Glomerular endothelial cell (primary cell): ENCODE measurements at regions not wholly inside any gene's neighbourhood (a gene's known extent, or its start where the extent isn't known, plus 50 kb on each side); places are given as distances from the start of the nearest gene placed in this dataset.

Experiments
- DNase-seq: peaks from one replicate; pipeline ENCODE4 v3.0.0-alpha.2; 2011; ENCODE audit warnings: low read depth, low spot score; ENCODE audit errors: extremely low read depth

DNA sequence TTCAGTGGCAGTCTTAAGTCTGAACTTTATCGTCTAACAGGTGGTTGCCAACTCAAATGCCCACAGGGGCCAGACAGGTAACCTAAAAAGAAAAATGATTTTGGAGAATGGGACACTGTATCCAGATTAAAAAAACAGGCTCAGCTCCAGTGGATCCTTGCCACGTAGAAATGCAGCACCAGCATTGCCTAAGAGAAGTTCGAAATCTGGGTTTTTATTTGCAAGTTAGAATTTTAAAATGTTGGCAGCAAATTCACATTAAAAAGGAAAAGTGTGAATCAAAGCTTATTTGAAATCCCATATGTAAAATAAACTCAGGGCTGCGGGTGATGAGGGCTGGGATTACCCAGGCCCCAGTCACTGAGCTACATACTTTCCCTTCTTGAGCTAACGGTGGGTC, 408.5 kb upstream of the SUCLG2 start:
- no peak for DNase-seq

DNA sequence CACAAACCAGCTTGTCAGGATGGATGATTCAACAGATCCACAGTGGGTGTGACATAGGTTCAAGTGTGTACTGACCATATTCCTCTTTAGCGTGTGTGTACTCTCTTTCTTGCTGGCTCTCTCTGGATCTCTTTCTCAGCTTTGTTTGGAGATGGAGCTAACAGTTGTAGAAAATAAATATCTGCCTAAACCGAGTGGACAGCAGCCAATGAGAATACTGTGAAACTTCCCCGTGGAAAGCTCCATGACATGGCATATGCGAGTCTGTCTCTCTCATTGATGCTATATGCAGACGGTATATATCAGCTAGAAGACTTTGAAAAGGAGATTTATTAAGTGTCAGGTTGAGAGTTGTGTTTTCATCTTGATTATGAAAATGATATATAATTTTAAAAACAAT, 406.5 kb upstream of the SUCLG2 start:
- DNase-seq, result no peak

DNA sequence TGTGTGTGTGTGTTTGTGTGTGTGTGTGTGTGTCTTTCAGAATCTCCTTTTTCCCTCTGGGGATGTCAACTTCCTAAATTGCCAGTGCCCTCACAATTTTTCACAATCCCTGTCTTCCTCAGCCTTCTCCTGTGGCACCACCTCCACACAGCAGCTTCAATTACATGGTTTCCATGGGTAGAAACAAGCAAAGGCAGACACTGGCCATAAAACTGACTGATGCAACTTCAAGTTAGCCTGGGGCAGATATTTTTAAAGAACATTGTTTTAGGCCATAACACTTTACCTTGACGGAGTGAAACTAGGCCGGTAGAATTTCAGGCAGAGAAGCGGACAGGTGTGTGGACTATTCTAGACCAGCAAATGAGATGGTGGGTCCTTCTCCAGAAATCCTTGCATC, 405.8 kb upstream of the SUCLG2 start:
- no peak for DNase-seq

DNA sequence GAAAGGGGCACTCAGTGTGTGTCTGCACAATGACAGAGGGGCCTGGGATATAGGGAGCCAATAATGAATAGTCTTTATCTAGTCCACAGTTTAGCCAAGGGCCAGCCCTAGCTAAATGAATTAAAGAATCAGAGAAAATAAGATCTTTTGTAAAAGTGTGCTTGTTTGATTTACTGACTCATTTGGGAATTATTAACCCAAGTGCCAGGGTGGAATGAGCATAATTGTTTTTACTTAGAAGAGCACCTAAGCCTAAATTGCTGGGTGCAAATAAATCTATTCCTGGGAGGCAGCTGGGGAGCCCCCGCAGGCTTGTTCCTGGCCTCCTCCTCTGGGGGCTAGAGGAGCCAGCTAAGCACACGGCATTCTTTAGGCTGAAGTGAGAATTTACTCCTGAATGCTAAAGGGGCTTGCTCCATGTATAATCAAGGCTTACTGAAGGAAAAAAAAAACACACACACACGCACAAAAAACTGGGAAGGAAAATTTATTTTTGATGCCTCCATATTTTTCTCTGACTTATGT, 405.3 kb upstream of the SUCLG2 start:
- DNase-seq, result no peak

DNA sequence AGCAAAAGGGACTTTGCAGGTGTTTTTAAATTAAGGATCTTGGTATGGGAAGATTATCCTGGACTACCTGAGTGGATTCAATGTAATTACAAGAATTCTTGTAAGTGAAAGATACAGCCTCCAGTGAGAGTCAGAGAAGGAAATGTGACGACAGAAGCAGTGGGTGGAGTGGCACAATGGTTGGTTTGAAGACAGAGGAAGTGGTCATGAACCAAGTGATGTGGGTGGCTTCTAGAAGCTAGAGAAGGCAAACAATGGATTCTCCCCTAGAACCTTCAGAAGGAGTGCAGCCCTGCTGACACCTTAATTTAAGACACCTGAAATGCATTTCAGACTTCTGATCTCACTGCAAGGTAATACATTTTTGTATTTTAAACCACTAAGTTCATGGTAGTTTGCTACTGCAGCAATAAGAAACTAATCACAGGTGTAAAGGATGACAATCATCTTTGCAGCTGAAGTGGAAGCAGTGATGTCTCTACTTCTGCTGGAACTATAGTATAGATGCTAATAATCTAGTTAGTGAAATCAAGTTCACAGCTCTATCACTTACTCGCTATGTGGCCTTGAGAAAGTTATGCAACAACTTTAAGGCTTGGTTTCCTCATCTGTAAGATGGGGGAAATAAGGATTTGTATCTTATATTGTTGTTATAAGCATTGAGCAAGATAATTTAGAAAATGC, 403.4 kb upstream of the SUCLG2 start:
- no peak for DNase-seq

DNA sequence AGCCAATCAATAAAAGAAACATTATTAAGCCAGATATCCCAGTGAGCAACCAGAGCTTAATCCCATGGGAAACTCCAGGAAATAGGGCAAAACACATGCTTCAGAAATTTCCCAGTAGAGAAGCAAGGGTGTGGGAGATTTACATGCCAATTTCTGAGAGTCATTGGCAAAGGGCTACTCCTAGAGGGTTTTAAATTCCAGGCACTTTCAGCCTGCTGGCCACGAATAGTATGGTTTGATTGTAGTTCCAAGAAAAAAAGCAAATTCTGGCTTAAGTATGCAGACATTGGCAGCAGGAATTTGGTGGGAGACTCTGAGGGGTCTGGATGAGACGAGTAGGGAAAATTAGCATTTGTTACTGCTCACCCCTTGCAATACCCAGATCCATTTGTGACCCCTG, 402.1 kb upstream of the SUCLG2 start:
- no peak for DNase-seq

DNA sequence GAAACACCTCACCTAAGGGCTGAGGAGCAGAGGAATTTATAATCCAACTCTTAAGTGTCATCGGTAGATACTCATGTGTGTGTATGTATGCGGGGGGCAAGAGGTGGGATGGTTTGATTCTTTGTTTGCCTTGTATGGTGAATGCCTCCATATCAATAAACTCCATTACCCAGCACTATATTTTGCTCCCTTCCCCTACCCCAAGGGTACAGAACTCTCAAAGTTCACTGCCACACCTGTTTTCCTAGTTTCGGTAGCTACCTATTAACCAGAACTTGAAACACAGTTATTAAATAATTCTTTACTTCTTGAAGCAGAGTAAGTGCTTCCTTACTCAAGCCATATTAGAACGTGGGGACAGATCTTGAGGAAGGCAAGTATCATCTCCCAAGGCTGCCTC, 400.8 kb upstream of the SUCLG2 start:
- DNase-seq, result no peak

DNA sequence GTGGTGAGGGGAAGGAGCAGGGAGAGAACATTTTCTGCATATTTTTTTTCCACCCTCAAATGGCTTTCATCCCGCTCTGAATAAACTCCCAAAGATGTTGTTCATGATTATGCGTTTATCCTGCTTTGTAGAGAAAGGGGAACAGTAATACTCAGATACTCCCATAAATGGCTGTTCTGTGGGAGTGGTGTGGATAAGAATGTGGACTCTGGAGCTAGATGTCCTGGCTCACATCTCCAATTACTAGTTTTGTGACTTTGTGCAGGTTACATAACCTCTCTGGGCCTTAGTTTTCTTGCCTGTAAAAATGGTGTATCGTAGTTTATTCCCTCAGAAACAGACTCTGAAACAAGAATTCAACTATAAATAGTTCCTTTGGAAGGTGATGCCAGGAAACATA, 395.4 kb upstream of the SUCLG2 start:
- no peak for DNase-seq

DNA sequence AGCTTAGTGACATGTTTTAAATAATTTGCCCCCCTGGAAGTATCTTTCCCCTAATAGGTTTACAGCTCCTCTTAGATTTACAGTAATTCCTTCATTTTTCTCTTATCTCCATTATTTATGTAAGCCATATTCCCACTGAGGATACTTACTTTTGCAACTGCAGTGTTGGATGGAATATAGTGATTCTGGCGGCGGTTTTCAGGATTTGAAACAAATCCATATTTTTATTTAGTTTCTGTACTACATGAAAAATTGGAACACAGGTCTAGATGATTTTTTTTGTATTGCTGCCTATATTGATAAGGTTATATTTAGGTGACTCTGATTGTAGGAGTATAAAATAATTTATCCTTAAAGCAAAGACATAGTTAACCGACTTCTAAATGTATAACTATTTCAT, 391.6 kb upstream of the SUCLG2 start:
- no peak for DNase-seq

DNA sequence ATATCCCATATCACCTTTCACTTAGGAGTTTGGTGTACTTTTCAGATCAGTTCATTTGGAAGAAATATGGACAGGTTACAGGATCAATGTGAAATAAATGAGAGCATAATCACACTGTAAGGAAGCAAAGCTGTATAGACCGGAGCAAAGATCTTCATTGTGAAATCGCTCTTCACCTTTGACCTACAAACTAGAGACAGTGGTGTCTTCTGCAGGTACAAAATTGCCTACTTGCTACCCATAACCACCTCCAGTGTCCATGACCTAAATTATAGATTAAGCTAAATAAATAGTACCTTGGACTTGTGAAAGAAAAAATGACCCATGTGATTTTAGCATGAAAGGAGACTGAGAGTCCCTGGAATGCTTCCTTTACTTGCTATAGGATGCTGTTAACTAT, 379.5 kb upstream of the SUCLG2 start:
- DNase-seq, result no peak

DNA sequence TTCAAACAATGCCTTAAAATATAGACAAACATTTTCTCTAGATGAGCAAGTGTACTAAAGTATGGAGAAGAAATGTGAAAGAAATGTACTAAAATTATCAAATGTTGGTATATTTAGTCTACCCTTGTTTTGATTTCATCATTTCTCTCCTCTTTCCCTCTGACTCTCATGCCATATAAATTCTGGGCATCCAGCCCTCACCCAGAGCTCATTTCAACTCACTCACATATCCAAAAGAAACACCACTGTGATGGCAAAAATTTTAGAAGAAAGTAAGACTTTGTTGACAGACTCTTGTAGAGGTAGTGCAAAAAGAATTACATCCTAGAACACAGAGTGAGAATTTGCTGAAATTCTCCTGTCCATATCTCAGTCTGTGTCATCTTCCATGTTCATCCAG, 377.8 kb upstream of the SUCLG2 start:
- no peak for DNase-seq

DNA sequence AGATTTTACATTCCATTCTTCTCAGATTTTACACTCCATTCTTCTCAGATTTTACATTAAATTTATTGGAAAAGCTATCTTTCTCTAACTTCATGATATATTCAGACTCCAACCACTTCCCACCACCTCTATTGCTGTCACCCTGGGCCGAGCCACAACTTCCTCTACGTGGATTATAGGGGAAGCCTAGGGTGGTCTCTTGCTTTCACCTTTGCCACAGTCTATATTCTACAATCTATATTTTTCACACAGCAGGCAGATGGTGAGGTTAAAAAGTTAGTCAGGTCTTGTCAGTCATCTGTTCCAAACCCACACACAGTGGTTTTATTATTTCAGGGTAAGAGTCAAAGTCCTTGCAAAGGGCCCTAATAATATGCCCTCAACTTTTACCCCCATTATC, 370.8 kb upstream of the SUCLG2 start:
- no peak for DNase-seq

DNA sequence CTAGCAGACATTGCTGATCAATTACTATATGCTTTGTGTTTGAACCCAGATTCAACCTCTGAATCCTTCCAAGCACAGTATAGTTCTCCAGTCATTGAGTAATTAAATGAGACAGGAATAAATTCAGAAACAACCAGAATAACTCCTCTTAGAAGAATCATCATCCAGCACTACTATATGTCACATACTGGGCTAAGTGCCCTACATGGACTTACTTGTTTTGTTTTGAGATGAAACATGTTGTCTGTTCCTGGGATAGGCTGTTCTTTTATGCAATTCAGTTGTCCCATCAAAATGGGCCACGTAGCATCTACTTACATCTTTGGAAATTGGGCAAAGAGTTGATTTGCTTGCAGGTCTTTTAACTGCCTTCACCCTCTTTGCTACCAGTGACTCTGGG, 365.5 kb upstream of the SUCLG2 start:
- no peak for DNase-seq

DNA sequence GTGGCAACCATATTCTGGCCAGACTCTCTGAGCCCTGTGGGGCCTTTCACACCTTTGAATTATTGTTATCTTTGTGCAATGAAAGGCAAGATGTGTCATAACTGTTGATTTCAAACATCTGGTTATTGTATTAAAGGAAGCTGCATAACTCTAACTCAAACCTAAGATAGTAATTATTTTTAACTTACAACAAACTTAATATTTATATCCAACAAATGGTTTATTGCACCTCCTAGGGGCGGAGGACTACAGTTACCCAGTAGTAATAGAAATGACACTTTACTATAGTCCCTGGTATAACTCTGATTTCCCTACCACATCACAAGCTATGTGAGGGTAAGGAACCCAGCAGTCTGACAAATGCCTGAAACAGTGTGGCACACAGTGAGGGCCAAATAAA, 363.9 kb upstream of the SUCLG2 start:
- DNase-seq, result no peak

DNA sequence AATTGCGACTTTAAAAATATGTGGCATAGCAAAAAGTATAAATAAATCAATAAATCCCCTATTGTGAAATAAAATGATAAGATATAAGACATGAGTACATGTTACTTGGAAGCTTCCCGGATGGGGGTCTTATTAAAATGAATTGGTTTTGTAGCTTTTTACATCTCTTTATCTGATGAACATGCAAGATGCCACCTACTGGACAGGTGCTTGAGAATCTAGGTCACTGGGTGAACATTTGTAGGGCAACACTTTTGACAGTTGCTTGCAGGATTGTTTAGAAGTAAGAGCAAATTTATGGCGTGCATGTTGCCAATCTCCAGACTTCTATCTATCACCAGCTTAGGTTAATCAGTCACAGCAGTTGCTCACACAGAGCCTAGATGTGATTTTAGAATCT, 362.7 kb upstream of the SUCLG2 start:
- no peak for DNase-seq

DNA sequence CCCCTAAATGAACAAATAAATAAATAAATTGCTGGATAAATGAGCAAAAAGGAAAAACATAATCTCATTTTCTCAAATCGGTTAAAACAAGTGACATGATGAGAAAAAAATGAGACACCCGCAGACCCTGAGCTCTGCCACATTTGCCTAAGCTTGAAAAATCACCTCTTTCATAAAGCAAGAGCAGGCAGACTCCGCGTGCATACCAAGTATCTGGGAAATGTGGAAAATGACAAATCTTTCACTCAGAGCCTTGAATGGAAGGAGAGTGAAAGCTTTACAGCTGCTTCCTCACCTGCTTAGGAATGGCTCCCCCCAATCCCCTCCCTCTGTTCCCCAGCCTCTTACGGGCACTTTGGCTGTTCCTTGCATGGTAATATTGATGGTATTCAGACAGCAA, 355.5 kb upstream of the SUCLG2 start:
- no peak for DNase-seq

DNA sequence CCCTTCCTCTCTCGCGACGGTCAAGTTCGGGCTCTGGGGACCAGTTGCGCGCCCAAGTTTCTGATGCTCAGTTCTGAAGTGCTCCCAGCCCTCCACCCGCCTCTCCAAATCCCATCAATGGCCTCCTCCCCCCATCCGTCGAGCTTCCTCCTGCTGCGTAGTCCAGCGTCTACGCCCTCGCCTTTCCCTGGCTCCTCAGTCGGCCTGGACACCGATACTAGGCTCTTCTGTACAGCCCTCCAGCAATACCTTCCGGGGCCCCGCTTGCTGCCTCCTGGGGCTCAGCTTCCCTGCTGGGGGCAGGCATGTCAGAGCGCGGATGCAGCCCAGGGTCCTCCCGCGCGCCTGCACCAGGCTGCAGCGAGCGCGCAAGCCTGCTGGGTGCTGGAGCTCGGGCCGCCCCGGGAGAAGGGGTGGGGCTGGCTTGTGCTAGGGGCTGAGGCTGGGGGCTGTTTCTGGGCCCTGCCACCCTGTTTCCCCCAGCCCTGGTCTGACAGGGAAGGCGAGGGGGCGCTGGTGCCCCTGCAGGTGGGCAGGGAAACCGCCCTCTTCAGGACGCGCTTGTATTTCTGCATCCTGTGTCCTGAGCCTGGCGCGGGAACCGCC, 353.3 kb upstream of the SUCLG2 start:
- DNase-seq, result no peak

DNA sequence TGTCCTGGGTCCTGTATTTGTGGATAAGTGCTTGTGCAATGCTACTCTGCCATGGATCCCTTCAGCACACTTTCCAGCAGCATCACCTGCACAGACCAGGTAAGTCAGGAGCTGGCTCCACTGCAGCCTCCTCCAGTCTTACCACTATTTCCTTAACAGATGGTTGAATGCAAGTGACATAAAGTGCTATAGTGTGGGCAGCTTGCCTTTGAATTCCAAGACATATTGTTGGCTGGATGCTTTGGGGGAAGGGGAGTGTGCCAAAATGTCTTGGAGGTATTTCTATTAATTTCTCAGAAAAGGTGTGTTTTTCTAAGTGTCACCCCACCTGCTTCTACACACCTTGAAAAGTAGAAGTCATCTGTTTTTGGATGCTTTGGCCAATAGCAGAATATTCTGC, 352.2 kb upstream of the SUCLG2 start:
- no peak for DNase-seq

DNA sequence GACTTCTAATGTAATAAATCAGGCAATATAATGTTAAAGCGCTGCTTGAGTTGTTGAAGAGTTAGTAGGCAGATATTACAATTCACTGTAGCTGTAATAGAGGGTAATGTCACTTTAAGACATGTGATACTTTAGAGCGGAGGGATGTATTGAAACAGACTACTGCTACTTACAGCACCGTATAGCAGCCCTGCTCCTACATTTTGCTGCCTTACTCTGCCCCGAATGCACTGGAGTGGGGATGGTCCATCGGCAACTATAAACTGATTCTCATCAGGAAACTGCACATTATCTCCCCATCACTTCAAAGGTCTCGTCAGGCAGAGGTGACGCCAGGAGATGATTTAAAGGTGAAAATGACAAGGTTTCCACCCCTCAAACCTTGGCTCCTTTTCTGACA, 349.7 kb upstream of the SUCLG2 start:
- no peak for DNase-seq

DNA sequence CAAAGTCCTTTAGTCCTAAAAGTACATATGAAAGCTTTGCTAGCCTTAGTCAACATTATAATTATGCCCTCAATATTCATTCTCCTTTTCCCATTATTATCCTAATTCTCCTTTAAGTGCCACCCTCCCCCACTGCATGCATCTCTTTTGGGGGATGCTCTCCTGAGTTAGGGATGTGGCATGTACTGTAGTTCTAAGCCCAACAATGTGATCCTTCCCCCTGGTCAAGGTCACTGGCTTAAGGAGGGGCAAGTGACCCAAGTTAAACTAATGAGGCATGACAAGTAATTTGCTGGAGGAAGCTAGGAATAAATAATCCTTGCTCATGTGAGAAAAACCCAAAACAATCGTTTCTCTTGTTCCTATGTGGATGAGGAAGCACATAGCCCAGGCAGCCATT, 343.9 kb upstream of the SUCLG2 start:
- no peak for DNase-seq

DNA sequence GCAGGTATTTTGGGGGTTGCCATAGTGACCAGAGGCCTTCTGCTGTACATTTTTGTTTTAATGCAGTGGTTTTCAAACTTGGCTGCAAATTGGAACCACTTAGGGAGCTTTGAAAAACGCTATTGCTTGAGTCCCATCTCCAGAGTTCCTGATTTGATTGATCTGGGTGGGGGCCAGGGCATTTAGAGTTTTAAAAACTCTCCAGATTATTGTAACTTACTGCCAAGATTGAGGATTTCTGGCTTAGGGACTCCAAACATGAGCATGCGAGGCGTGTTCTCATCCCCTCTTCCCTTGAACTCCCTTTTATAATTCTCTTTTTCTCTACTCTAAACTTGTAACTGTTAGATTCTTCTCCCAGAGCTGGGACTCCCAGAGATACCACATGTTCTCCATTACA, 340.8 kb upstream of the SUCLG2 start:
- no peak for DNase-seq

DNA sequence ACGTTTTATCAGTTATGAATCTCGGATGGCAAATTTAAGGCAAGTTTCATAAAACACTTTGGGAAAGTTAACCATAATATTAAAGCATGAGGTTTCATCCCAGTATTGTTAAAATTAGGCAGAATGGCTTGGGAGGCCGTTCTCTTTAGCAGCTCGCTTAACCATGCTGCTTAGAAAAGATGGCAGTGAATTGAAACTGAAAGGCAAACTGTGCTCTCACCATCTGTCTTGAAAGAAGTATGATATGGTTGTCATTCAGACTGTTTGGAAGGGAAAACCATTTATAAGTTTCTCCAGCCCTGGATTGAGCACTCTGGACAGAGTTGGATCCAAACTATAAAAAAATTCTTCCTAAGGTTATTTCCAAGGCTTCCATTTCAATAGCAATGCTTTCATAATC, 332.3 kb upstream of the SUCLG2 start:
- DNase-seq, result no peak

DNA sequence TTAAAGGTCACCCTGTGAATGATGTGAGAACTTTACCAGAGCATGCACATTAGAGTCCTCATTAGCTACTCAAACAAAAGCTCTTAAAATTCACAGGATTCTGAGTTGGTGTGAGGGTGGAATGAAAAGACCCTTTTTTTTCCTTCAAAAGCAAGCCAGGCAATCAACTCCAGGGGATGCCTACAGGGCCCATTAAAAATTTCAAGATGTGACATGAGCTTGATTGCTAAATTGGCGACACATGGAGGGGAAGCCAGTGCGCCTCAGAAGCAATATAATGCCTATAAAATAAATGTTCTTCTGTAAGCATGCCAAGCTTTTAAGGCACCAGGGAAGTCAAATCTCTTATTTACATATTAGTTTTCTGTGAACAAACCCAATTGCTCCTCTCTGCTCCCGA, 328.8 kb upstream of the SUCLG2 start:
- no peak for DNase-seq
